ENCODE measurements at regions not wholly inside any gene's neighbourhood (a gene's known extent, or its start where the extent isn't known, plus 50 kb on each side); places are given as distances from the start of the nearest gene placed in this dataset.
"Not testable (repeated sequence)": the region's sequence is repeated elsewhere in the genome, so short reads cannot be mapped to it uniquely, and the experiment has no call there.

DNA sequence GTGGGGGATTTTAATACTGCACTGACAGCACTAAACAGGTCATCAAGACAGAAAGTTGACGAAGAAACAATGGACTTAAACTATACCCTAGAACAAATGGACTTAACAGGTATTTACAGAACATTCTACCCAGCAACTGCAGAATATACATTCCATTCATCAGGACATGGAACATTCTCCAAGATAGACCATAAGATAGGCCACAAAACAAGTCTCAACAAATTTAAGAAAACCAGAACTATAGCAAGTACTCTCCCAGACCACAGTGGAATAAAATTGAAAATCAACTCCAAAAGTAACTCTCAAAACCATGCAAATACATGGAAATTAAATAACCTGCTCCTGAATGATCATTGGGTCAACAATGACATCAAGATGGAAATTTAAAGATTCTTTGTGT is 218.3 kb downstream of the SYK start:
- H3K27ac Mint-ChIP-seq; DNase-seq (ENCODE audit: low spot score); H3K27me3 Mint-ChIP-seq (ENCODE audit: low read depth): not testable (repeated sequence)
- peaks cover 47% of the 10 kb centered on the region for H3K9me3 Mint-ChIP-seq
- peak overlapping the region; percentile 42 for H3K4me3 Mint-ChIP-seq
- peaks cover 29% of the 10 kb centered on the region for H3K36me3 Mint-ChIP-seq (ENCODE audit: low read depth)
- H3K4me1 Mint-ChIP-seq (ENCODE audit: low read depth) = peaks cover 37% of the 10 kb centered on the region

DNA sequence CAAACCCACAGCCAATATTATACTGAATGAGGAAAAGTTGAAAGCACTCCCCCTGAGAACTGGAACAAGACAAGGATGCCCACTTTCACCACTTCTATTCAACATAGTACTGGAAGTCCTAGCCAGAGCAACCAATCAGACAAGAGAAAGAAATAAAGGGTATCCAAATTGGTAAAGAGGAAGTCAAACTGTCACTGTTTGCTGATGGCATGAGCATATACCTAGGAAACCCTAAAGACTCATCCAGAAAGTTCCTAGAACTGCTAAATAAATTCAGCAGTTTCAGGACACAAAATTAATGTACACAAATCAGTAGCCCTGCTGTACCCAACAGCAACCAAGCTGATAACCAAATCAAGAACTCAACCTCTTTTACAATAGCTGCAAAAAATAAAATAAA is 220.0 kb downstream of the SYK start:
- peak overlapping the region; percentile 42 for H3K4me3 Mint-ChIP-seq
- not testable (repeated sequence) for H3K27me3 Mint-ChIP-seq (ENCODE audit: low read depth)
- peaks cover 29% of the 10 kb centered on the region for H3K36me3 Mint-ChIP-seq (ENCODE audit: low read depth)

DNA sequence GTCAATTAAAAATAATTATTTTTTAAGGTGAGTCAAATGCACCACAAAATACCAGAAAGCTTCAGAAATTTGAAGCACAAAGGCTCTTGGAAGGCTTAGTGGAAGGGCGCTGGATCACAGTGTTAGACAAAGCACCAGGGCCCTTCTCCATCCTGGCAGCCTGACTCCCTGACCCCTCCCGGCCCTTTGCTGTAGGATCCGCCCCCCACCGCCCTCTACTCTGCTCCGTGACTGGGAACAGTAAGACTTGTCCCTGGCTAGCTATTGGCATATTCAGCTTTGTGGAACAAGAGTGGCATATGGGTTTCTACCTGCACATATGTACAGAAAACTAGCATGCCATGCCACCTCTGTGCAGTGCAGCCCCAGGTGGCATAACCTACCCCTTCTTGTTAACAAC is 222.1 kb downstream of the SYK start:
- Mint-ChIP-seq H3K36me3 (ENCODE audit: low read depth) (peaks cover 18% of the 10 kb centered on the region), H3K27ac (no peak overlapping the region), H3K9me3 (peaks cover 28% of the 10 kb centered on the region), H3K27me3 (ENCODE audit: low read depth) (no peaks in the 10 kb centered on the region), H3K4me3 (no peak overlapping the region), H3K4me1 (ENCODE audit: low read depth) (peaks cover 28% of the 10 kb centered on the region)
- DNase-seq (ENCODE audit: low spot score) = no peak

More for the DNA sequence above, 220.0 kb downstream of the SYK start:
- not testable (repeated sequence) for H3K27ac Mint-ChIP-seq; DNase-seq (ENCODE audit: low spot score)
- H3K9me3 Mint-ChIP-seq = peaks cover 42% of the 10 kb centered on the region
- peaks cover 37% of the 10 kb centered on the region for H3K4me1 Mint-ChIP-seq (ENCODE audit: low read depth)

DNA sequence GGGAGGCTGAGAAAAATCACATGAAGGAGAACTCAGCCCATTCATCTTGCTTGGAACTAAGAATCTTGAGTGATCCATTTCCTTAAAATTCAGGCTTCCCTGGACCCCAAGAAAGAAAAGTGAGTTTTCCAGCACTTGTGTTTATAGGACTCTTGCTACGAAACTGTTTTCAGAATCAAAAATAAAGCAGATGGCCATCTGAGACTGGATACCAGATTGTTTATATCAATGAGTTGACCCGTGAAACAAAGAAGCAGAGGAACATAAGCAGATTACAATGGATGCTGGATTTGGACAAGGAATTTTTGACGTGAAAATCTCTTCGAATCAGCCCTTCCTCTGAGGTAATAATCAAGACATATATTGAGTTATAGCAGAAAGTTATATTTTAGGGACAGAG is 223.2 kb downstream of the SYK start:
- no peak overlapping the region for H3K4me3 Mint-ChIP-seq
- H3K27ac Mint-ChIP-seq = no peak overlapping the region
- H3K9me3 Mint-ChIP-seq = peaks cover 17% of the 10 kb centered on the region
- peaks cover 25% of the 10 kb centered on the region for H3K4me1 Mint-ChIP-seq (ENCODE audit: low read depth)
- H3K36me3 Mint-ChIP-seq (ENCODE audit: low read depth) = peaks cover 11% of the 10 kb centered on the region
- H3K27me3 Mint-ChIP-seq (ENCODE audit: low read depth) = no peaks in the 10 kb centered on the region
- DNase-seq (ENCODE audit: low spot score) = no peak

DNA sequence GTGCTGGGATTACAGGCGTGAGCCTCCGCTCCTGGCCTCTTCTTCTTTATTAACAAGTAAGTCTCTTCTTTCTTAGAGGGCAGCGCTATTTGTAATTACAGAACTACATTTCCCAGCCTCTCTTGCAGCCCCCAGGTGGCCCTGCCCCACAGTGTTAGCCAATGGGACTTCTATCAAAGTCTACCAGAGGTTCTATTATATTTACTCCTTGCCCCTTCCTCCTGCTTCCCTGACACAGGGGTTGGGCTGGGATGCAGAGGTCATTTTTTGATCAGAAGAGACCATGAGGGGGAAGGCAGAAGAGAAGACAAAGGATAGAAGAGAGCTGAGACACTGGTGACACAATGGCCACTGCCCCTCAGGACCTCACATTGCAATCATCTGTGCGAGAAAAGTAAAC is 224.2 kb downstream of the SYK start:
- no peak overlapping the region for H3K4me3 Mint-ChIP-seq
- no peaks in the 10 kb centered on the region for H3K27me3 Mint-ChIP-seq (ENCODE audit: low read depth)
- peaks cover 21% of the 10 kb centered on the region for H3K4me1 Mint-ChIP-seq (ENCODE audit: low read depth)
- no peak for DNase-seq (ENCODE audit: low spot score)
- H3K27ac Mint-ChIP-seq = no peak overlapping the region
- H3K36me3 Mint-ChIP-seq (ENCODE audit: low read depth) = peaks cover 6% of the 10 kb centered on the region
- peaks cover 10% of the 10 kb centered on the region for H3K9me3 Mint-ChIP-seq

DNA sequence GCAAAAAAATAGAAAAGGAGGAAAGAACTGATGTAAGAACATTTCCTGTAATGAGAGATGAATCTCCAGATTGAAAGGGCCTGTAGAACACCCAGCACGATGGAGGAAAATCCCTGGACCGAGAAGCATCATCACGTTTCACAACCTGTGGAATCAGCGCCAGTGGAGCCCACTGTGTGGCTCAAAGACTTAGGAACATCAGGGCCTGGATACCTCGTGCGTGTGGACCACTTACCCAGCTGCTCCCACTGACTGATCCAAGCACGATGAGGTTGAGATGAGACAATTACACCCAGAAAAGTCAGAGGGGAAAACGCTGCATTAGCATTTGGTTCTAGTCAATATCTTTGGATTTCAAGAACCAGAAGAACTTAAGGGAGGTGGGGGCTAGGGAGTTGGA is 224.6 kb downstream of the SYK start:
- Mint-ChIP-seq H3K27ac (no peak overlapping the region), H3K27me3 (ENCODE audit: low read depth) (no peaks in the 10 kb centered on the region), H3K4me1 (ENCODE audit: low read depth) (peaks cover 17% of the 10 kb centered on the region), H3K4me3 (no peak overlapping the region), H3K9me3 (peaks cover 9% of the 10 kb centered on the region), H3K36me3 (ENCODE audit: low read depth) (peaks cover 4% of the 10 kb centered on the region)
- DNase-seq (ENCODE audit: low spot score) = no peak

DNA sequence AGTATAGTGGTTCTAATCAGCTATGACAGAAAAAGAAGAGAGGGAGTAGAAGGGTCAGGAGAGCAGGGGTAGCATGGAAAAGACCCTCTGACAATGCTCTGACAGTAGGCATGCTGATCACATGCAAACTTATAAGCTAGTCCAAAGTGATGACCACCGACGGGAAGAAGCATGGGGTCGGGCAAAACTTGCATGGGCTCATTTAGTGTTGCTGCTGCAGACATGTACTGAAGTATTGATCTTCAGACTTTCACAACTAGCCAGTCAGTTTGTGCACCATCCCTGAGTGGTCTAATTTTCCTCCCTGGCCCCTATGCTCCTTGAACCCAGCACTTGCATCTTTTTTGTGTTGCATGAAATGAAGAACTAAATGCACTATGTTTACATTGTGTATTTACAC is 225.4 kb downstream of the SYK start:
- Mint-ChIP-seq H3K27ac (no peak overlapping the region), H3K36me3 (ENCODE audit: low read depth) (peaks cover 4% of the 10 kb centered on the region), H3K9me3 (peaks cover 9% of the 10 kb centered on the region), H3K4me3 (no peak overlapping the region), H3K27me3 (ENCODE audit: low read depth) (no peaks in the 10 kb centered on the region), H3K4me1 (ENCODE audit: low read depth) (peaks cover 10% of the 10 kb centered on the region)
- DNase-seq (ENCODE audit: low spot score) = no peak

DNA sequence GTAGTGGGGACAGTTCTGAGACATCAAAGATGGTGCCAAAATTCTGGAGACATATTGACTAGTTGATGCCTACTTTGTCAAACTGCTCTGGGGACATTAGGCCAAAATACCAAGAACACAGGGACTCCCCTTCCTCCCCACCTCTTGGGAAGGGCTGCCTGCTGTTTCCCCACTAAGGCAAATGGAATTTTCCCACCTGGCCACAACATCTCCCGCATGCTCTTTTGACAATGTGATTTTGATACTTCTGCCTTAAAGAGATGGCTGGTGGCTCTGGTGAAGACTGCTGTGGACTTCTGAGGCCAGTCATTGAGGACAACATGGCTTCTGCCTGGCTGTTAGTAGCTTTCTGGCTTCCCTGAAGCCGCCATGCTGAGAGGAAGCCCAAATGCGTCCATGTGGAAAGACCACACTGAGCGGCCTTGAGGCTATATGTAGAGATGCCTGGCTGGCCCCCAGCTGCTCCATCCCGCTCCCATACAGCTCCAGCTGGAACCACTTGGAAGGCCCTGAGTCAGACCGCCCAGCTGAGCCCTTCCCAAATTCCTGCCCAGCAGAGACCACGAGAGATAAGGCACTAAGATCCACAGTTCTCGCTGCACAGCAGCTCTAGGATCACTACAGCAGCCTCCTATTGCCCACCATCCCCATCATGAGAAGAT is 226.7 kb downstream of the SYK start:
- H3K4me3 Mint-ChIP-seq = no peak overlapping the region
- no peak overlapping the region for H3K27ac Mint-ChIP-seq
- H3K4me1 Mint-ChIP-seq (ENCODE audit: low read depth) = peaks cover 1% of the 10 kb centered on the region
- H3K36me3 Mint-ChIP-seq (ENCODE audit: low read depth) = no peaks in the 10 kb centered on the region
- no peak for DNase-seq (ENCODE audit: low spot score)
- H3K9me3 Mint-ChIP-seq = no peaks in the 10 kb centered on the region
- H3K27me3 Mint-ChIP-seq (ENCODE audit: low read depth) = no peaks in the 10 kb centered on the region

DNA sequence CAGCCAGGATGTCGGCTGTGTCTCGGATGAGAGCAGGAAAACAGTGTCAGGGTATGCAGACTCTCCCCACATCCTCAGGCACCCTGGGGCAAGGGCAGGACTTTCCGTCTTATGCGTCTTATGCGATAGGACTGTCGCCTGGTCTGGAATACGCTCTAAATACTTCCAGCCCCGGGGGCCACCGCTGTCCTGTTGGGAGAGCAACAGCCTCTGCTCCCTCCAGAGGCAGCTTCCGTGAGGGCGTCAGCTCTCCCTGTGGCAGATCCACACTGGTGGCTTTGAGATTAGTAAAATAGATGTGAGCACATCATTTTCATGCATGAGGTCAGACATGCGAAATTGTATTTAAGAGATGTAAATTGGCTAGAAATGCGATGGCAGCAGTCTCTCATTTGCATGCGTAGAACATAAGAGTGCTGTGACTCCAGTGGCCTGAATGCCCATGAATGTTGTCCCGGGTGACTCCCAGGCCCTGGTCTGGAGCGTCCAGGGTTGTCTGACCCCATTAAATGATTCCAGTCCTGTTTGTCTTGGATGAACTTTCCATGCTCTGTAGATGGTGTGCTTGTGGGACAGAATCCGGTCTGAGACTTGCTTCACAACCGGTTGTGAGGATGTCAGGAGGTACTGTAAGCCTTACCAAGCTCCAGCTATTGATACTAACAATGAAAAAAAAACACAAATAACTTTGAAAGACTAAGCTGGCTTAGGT is 228.2 kb downstream of the SYK start:
- H3K4me1 Mint-ChIP-seq (ENCODE audit: low read depth) = peaks cover 2% of the 10 kb centered on the region

DNA sequence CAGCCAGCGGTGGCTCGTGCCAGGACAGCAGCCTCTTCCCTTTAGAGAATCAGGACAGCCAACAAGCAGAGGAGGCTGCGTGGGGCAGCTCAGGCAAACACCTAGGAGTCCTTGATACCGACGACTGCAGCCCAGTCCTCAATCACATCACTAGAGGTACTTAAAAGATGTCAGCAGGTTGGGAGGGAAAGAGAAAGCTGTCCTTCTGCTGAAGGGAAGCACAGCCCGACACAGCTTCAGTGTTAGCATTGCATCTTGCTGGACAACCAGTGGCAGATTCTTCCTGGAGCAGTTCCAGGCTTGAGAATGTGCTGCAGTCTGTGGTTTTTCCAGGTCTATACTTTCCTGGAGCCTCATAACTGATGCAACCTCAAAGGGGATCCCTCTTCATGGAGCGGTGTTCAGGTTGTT is 230.5 kb downstream of the SYK start:
- no peaks in the 10 kb centered on the region for H3K9me3 Mint-ChIP-seq
- no peaks in the 10 kb centered on the region for H3K36me3 Mint-ChIP-seq (ENCODE audit: low read depth)
- H3K4me1 Mint-ChIP-seq (ENCODE audit: low read depth) = peaks cover 18% of the 10 kb centered on the region
- no peaks in the 10 kb centered on the region for H3K27me3 Mint-ChIP-seq (ENCODE audit: low read depth)
- no peak overlapping the region for H3K27ac Mint-ChIP-seq
- no peak for DNase-seq (ENCODE audit: low spot score)
- H3K4me3 Mint-ChIP-seq = no peak overlapping the region

More for the DNA sequence above, 228.2 kb downstream of the SYK start:
- Mint-ChIP-seq H3K27ac (no peak overlapping the region), H3K9me3 (no peaks in the 10 kb centered on the region), H3K36me3 (ENCODE audit: low read depth) (no peaks in the 10 kb centered on the region), H3K27me3 (ENCODE audit: low read depth) (no peaks in the 10 kb centered on the region), H3K4me3 (no peak overlapping the region)
- DNase-seq (ENCODE audit: low spot score) = no peak

DNA sequence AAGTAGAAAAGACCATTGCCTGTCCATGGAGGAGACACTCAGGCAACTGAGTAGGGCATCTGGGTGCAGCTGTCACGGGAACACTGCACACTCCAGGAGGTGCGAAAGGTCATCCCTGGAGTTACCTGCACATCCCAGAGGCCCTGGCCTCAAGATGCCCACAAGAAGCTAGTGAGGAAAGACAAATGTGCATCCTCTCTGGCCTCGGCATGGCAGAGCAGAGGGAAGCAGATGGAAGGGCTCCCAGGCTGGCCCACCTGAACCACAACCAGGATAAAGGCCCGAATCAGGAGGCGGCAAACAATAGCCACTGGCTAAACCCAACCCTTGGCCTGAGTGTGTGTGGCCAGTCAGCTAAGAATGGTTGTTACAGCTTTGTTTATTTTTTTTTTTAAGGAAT is 231.7 kb downstream of the SYK start:
- Mint-ChIP-seq H3K9me3 (no peaks in the 10 kb centered on the region), H3K27me3 (ENCODE audit: low read depth) (no peaks in the 10 kb centered on the region), H3K36me3 (ENCODE audit: low read depth) (no peaks in the 10 kb centered on the region), H3K4me3 (no peak overlapping the region), H3K4me1 (ENCODE audit: low read depth) (peaks cover 28% of the 10 kb centered on the region), H3K27ac (no peak overlapping the region)
- no peak for DNase-seq (ENCODE audit: low spot score)

DNA sequence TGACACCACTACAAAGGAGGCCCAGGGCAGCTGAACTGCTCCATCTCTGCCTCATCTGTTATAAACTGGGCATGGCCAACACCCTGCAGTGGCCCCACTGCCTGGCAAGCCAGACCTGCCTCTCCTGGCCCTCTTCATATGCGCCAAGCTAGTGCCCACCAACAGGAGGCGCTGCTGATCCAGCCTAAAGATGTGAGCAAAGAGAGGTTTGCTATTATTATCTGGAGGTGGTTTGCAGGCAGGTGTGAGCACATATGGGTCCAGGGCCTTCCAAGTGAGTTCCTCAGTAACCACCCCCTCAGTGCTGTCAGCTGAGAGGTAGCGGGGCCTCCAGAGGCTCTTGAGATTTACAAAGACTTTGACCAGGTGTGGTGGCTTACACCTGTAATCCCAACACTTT is 232.2 kb downstream of the SYK start:
- H3K36me3 Mint-ChIP-seq (ENCODE audit: low read depth) = no peaks in the 10 kb centered on the region
- H3K27me3 Mint-ChIP-seq (ENCODE audit: low read depth) = no peaks in the 10 kb centered on the region
- DNase-seq (ENCODE audit: low spot score) = no peak
- H3K4me1 Mint-ChIP-seq (ENCODE audit: low read depth) = peaks cover 33% of the 10 kb centered on the region
- H3K9me3 Mint-ChIP-seq = no peaks in the 10 kb centered on the region
- H3K27ac Mint-ChIP-seq = no peak overlapping the region
- H3K4me3 Mint-ChIP-seq = no peak overlapping the region

DNA sequence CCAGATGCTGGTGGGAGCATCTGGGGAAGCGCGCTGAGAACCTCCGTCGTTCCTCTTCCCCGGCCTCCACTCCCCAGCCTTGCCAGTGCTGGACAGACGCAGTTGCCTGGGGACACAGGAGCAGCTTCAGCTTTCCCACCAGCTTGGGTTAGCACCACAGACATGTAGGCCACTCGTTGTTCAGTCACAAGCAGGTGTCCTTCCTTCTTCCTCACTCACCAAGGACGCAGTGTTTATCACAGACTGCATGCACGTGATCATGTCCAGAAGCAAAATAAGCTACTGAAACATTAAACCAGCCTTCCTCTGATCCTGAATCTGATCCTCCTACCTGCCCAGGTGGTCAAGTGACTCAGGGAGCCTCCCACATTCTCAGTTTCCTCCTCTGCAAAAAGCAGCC is 232.9 kb downstream of the SYK start:
- Mint-ChIP-seq H3K4me1 (ENCODE audit: low read depth) (peaks cover 39% of the 10 kb centered on the region), H3K27ac (no peak overlapping the region), H3K27me3 (ENCODE audit: low read depth) (no peaks in the 10 kb centered on the region), H3K9me3 (no peaks in the 10 kb centered on the region), H3K4me3 (no peak overlapping the region), H3K36me3 (ENCODE audit: low read depth) (no peaks in the 10 kb centered on the region)
- DNase-seq (ENCODE audit: low spot score) = no peak

DNA sequence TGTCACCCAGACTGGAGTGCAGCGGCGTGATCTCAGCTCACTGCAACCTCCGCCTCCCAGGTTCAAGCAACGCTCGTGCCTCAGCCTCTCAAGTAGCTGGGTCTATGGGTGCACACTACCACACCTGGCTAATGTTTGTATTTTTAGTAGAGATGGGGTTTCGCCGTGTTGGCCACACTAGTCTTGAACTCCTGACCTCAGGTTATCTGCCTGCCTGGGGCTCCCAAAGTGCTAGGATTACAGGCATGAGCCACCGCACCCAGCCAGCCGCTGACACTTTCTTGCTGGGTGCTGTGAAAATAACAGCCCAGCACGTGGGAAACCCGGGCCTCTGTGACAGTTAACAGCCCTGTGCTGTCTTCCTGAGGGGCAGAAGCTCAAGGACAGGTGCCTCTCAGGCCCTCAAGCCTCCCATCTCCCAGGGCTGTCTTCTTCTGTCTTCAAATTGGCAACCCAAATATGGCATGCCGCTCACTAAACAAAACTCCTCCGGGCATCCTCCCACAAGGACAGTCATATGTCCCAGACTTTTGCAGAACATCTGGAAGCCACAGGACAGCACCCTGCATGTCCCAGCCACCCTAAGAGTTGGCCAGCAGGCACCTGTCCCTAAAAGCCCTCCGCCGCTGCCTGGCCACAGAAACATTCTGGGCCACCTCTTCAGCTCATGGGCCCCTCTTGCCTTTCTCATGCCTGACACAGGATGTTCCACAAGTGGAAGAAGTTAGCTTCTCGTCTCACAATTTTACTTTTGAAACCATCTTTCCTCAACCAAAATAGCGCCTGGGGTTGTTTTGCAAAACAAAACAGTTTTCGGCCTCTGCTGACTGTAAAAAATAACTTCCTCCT is 233.6 kb downstream of the SYK start:
- Mint-ChIP-seq H3K9me3 (no peaks in the 10 kb centered on the region), H3K27ac (peak overlapping the region; percentile 34), H3K27me3 (ENCODE audit: low read depth) (no peaks in the 10 kb centered on the region), H3K4me3 (peak overlapping the region; percentile 8), H3K4me1 (ENCODE audit: low read depth) (peaks cover 42% of the 10 kb centered on the region), H3K36me3 (ENCODE audit: low read depth) (no peaks in the 10 kb centered on the region)
- DNase-seq (ENCODE audit: low spot score) = no peak

Data from T-helper 2 cell treated with Interferon-gamma antibody and Interleukin-4, amounts not matched to agents 5 μg/mL and 100 μg/mL, for 36 hours (primary cell).